ENCODE measurements at regions not wholly inside any gene's neighbourhood (a gene's known extent, or its start where the extent isn't known, plus 50 kb on each side); places are given as distances from the start of the nearest gene placed in this dataset.

DNA sequence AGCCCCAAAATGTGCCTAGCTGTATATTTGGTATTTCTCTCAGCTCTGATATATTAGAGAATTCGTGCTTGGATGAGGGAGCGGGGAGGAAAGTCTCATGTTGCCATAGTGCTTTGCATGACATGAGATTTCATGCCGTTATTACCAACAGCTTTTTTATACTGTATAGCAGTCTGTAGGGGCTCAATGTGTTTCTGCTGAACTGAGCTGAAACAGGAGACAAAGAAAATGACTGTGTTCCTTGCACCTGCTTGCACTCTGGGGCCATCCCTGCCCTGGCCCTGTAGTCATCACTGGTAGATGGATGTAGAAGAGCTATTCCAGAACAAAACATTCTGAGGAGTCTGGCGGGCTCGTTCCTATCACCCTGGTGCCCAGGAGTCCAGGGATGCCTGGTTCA lies 128.0 kb upstream of the SASH1 start:
- TF ChIP-seq CTCF (IDR thresholded peaks at IDR 0.05; ENCODE audit: low read depth, low read length) (no peak), POLR2A (IDR thresholded peaks at IDR 0.05; ENCODE audit: extremely low read depth, insufficient read length) (no peak), MYC (IDR thresholded peaks at IDR 0.05; ENCODE audit: low read depth, low read length) (no peak)
- TF ChIP-seq, protein P1, sequence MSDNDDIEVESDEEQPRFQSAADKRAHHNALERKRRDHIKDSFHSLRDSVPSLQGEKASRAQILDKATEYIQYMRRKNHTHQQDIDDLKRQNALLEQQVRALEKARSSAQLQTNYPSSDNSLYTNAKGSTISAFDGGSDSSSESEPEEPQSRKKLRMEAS (IDR thresholded peaks at IDR 0.05; ENCODE audit: low read depth, low read length) = no peak
